GM23338 (cell line): ENCODE measurements at regions not wholly inside any gene's neighbourhood (a gene's known extent, or its start where the extent isn't known, plus 50 kb on each side); places are given as distances from the start of the nearest gene placed in this dataset.
"Not testable (repeated sequence)": the region's sequence is repeated elsewhere in the genome, so short reads cannot be mapped to it uniquely, and the experiment has no call there.

Source experiments
- ATAC-seq: fragments of 200-7000 bp; cut with Tn5 transposase; 3 replicates; pipeline ENCODE4 v1.9.1; 2020
- DNase-seq: peaks from one replicate; pipeline ENCODE4 v3.0.0-alpha.2; 2015; ENCODE audit warnings: low spot score
- H2AFZ ChIP-seq: fragments of 200-600 bp; sonication (generic); 2 replicates; pipeline ENCODE4 v1.8.0; 2016; ENCODE audit warnings: antibody characterized with exemption, mild to moderate bottlenecking, moderate library complexity
- H3F3A ChIP-seq: fragments of 200-600 bp; sonication (generic); replicated peaks from 2 replicates; pipeline ENCODE4 v1.8.0; 2017; ENCODE audit warnings: antibody characterized with exemption, mixed run types, low read depth
- H3K27ac ChIP-seq: fragments of 200-600 bp; sonication (generic); 2 replicates; pipeline ENCODE4 v1.6.1; 2016; ENCODE audit warnings: low read depth
- H3K27me3 ChIP-seq: fragments of 200-600 bp; sonication (generic); 2 replicates; pipeline ENCODE4 v1.8.0; 2016; ENCODE audit warnings: mild to moderate bottlenecking, mixed run types, moderate library complexity; ENCODE audit not compliant: insufficient read depth
- H3K36me3 ChIP-seq: fragments of 200-600 bp; sonication (generic); 2 replicates; pipeline ENCODE4 v1.8.0; 2016; ENCODE audit warnings: mild to moderate bottlenecking; ENCODE audit not compliant: insufficient read depth
- H3K4me1 ChIP-seq: fragments of 200-600 bp; sonication (generic); 2 replicates; pipeline ENCODE4 v1.8.0; 2016; ENCODE audit warnings: mild to moderate bottlenecking, moderate library complexity; ENCODE audit not compliant: insufficient read depth
- H3K4me2 ChIP-seq: fragments of 200-600 bp; sonication (generic); 2 replicates; pipeline ENCODE4 v1.7.1; 2017; ENCODE audit warnings: mixed run types
- H3K4me3 ChIP-seq: fragments of 200-600 bp; sonication (generic); 2 replicates; pipeline ENCODE4 v1.6.1; 2016; ENCODE audit warnings: mixed run types
- H3K79me2 ChIP-seq: fragments of 200-600 bp; sonication (generic); replicated peaks from 2 replicates; pipeline ENCODE4 v1.8.0; 2017; ENCODE audit warnings: mild to moderate bottlenecking; ENCODE audit not compliant: insufficient read depth
- H3K9me2 ChIP-seq: fragments of 200-600 bp; sonication (generic); 2 replicates; pipeline ENCODE4 v1.8.0; 2017; ENCODE audit not compliant: insufficient read depth
- H4K20me1 ChIP-seq: fragments of 200-600 bp; sonication (generic); replicated peaks from 2 replicates; pipeline ENCODE4 v1.8.0; 2017; ENCODE audit warnings: mild to moderate bottlenecking; ENCODE audit not compliant: insufficient read depth
- H3K27ac Mint-ChIP-seq: 2 replicates; pipeline ENCODE4 v1.8.0; 2020; ENCODE audit warnings: inconsistent platforms, mild to moderate bottlenecking, moderate library complexity, mixed read lengths
- H3K27me3 Mint-ChIP-seq: 3 replicates; pipeline ENCODE4 v1.8.0; 2022; ENCODE audit warnings: low read depth, mild to moderate bottlenecking, moderate library complexity, mixed read lengths, inconsistent platforms; ENCODE audit not compliant: insufficient read depth, poor library complexity
- H3K36me3 Mint-ChIP-seq: 3 replicates; pipeline ENCODE4 v1.8.0; 2021; ENCODE audit warnings: low read depth, mild to moderate bottlenecking, inconsistent platforms, moderate library complexity, mixed read lengths
- H3K4me1 Mint-ChIP-seq: 3 replicates; pipeline ENCODE4 v1.8.0; 2020; ENCODE audit warnings: mild to moderate bottlenecking, inconsistent platforms, mixed read lengths
- H3K4me3 Mint-ChIP-seq: 3 replicates; pipeline ENCODE4 v1.8.0; 2021; ENCODE audit warnings: moderate library complexity, mild to moderate bottlenecking, inconsistent platforms, mixed read lengths
- H3K9me3 Mint-ChIP-seq: 3 replicates; pipeline ENCODE4 v1.8.0; 2020; ENCODE audit warnings: moderate library complexity, mild to moderate bottlenecking, inconsistent platforms, mixed read lengths
- EZH2phosphoT487 ChIP-seq: fragments of 200-600 bp; sonication (generic); IDR thresholded peaks from one replicate; pipeline ENCODE4 v1.8.1; 2018; ENCODE audit warnings: antibody characterized with exemption; ENCODE audit not compliant: unreplicated experiment
- POLR2AphosphoS5 ChIP-seq: IDR thresholded peaks from 2 replicates; pipeline ENCODE4 v1.6.1; 2016; ENCODE audit warnings: antibody characterized with exemption, low read depth
- STAT1 ChIP-seq: IDR thresholded peaks from one replicate; pipeline ENCODE4 v1.6.1; 2016; ENCODE audit warnings: antibody characterized with exemption; ENCODE audit not compliant: unreplicated experiment
- ZNF114 ChIP-seq: fragments of 250-450 bp; sonication (Bioruptor Pico); IDR thresholded peaks from 2 replicates; pipeline ENCODE4 v1.5.0; 2020; ENCODE audit warnings: mild to moderate bottlenecking, moderate library complexity
- TF ChIP-seq, protein P1 (sequence below): fragments of 250-450 bp; sonication (Bioruptor Pico); IDR thresholded peaks from 2 replicates; pipeline ENCODE4 v1.5.0; 2020; ENCODE audit warnings: mild to moderate bottlenecking, moderate library complexity

DNA sequence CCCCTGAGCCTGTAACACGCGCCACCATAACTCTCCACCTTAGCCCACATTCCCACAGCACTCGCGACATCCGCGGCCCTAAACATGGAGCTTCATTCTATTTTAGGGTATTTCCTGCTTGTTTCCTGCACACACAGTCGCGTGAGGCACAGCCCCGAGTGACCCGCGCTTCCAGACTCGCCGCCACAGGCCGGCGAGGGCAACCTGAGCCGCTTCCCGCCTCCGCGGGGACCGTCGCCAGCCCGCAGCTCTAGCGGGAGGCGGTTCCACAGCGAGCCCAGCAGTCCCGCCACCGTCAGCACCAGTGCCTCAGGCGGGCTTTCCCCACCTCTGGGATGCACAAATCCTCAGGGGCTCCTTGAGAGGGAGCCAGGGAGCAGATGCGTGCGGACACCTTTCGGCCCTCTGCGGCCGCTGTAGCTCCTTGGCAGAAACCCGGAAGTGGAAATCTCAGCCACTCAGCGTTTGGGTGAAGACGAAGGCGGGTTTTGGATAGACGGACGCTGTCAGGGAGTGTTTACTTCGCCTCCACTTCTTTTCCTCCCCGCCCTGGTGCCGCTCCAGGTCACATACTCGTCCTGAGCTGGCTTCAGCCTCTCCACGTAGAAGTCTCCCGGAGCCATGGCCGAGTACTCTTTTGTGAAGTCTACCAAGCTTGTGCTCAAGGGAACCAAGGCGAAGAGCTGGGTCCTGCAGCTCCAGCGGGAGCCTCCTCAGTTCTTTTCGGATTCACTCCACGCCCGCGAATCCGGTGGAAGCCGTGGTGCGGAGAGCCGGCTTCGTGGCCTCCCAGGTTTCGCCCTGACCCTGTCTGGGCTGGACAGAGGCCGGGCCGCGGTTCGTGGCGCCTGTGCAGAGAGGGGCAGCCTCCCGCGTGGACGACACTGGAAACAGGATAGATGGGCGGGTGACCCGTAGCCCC lies 2177.4 kb upstream of the DEFB115 start (continued):
- TF ChIP-seq, protein P1, sequence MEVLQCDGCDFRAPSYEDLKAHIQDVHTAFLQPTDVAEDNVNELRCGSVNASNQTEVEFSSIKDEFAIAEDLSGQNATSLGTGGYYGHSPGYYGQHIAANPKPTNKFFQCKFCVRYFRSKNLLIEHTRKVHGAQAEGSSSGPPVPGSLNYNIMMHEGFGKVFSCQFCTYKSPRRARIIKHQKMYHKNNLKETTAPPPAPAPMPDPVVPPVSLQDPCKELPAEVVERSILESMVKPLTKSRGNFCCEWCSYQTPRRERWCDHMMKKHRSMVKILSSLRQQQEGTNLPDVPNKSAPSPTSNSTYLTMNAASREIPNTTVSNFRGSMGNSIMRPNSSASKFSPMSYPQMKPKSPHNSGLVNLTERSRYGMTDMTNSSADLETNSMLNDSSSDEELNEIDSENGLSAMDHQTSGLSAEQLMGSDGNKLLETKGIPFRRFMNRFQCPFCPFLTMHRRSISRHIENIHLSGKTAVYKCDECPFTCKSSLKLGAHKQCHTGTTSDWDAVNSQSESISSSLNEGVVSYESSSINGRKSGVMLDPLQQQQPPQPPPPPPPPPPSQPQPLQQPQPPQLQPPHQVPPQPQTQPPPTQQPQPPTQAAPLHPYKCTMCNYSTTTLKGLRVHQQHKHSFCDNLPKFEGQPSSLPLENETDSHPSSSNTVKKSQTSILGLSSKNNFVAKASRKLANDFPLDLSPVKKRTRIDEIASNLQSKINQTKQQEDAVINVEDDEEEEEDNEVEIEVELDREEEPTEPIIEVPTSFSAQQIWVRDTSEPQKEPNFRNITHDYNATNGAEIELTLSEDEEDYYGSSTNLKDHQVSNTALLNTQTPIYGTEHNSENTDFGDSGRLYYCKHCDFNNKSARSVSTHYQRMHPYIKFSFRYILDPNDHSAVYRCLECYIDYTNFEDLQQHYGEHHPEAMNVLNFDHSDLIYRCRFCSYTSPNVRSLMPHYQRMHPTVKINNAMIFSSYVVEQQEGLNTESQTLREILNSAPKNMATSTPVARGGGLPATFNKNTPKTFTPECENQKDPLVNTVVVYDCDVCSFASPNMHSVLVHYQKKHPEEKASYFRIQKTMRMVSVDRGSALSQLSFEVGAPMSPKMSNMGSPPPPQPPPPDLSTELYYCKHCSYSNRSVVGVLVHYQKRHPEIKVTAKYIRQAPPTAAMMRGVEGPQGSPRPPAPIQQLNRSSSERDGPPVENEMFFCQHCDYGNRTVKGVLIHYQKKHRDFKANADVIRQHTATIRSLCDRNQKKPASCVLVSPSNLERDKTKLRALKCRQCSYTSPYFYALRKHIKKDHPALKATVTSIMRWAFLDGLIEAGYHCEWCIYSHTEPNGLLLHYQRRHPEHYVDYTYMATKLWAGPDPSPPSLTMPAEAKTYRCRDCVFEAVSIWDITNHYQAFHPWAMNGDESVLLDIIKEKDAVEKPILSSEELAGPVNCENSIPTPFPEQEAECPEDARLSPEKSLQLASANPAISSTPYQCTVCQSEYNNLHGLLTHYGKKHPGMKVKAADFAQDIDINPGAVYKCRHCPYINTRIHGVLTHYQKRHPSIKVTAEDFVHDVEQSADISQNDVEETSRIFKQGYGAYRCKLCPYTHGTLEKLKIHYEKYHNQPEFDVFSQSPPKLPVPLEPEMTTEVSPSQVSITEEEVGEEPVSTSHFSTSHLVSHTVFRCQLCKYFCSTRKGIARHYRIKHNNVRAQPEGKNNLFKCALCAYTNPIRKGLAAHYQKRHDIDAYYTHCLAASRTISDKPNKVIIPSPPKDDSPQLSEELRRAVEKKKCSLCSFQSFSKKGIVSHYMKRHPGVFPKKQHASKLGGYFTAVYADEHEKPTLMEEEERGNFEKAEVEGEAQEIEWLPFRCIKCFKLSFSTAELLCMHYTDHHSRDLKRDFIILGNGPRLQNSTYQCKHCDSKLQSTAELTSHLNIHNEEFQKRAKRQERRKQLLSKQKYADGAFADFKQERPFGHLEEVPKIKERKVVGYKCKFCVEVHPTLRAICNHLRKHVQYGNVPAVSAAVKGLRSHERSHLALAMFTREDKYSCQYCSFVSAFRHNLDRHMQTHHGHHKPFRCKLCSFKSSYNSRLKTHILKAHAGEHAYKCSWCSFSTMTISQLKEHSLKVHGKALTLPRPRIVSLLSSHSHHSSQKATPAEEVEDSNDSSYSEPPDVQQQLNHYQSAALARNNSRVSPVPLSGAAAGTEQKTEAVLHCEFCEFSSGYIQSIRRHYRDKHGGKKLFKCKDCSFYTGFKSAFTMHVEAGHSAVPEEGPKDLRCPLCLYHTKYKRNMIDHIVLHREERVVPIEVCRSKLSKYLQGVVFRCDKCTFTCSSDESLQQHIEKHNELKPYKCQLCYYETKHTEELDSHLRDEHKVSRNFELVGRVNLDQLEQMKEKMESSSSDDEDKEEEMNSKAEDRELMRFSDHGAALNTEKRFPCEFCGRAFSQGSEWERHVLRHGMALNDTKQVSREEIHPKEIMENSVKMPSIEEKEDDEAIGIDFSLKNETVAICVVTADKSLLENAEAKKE (CRISPR knock-in tag) = no peak
- TF ChIP-seq ZNF114 = no peak
- TF ChIP-seq EZH2phosphoT487 = no peak
- TF ChIP-seq POLR2AphosphoS5 = no peak
- no peak for TF ChIP-seq STAT1

DNA sequence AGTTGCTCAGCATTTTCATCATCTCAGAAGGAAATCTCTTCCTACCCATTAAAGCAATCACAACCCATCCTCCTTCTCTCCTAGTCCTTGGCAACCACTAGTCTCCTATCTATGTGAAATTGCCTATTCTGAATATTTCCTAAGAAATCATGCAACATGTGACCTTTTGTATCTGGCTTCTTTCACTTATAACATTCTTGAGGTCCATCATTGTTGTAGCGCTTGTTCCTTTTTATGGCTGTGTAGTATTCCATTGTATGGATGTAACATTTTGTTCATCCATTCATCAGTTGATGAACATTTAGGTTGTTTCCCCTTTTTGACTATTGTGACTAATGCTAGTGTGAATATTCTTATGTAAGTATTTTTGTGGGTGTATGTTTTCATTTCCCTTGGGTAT lies 2175.8 kb upstream of the DEFB115 start:
- H4K20me1 ChIP-seq, H3K4me3 Mint-ChIP-seq, H3K36me3 ChIP-seq, H3K4me2 ChIP-seq, H3F3A ChIP-seq, H3K27me3 Mint-ChIP-seq, H3K27ac ChIP-seq, H2AFZ ChIP-seq, H3K27ac Mint-ChIP-seq, DNase-seq, H3K4me1 ChIP-seq, ATAC-seq, H3K9me2 ChIP-seq, H3K79me2 ChIP-seq, H3K27me3 ChIP-seq, H3K4me1 Mint-ChIP-seq: not testable (repeated sequence)
- H3K9me3 Mint-ChIP-seq = peaks cover 91% of the 10 kb centered on the region
- H3K36me3 Mint-ChIP-seq = peaks cover 46% of the 10 kb centered on the region
- peak overlapping the region; percentile 7; the same call in 1 of the 2 replicates for H3K4me3 ChIP-seq
